Gastrocnemius medialis (tissue), 4 donors: ENCODE measurements at regions not wholly inside any gene's neighbourhood (a gene's known extent, or its start where the extent isn't known, plus 50 kb on each side); places are given as distances from the start of the nearest gene placed in this dataset.

ENCODE experiments used
- ATAC-seq, 2 donors: fragments of 150-250 bp; one replicate each; pipeline ENCODE4 v1.9.1; 2016
- DNase-seq, 2 donors: peaks; one replicate each; pipeline ENCODE4 v3.0.0-alpha.2; 2019
- H3K27ac ChIP-seq, 4 donors: fragments of 200-600 bp; sonication (generic); 1 replicate in 1 of 4; 2 replicates in 3 of 4; pipeline ENCODE4 v1.5.1; 2016 to 2018; ENCODE audit warnings: mild to moderate bottlenecking in 2 of 4, moderate library complexity in 1 of 4
- H3K27me3 ChIP-seq, 3 donors: fragments of 200-600 bp; sonication (generic) in 2 of 3; 1 replicate in 1 of 3; 2 replicates in 2 of 3; pipeline versions ENCODE4 v1.5.1 to v1.6.0; 2016 to 2019; ENCODE audit warnings: mild to moderate bottlenecking in 1 of 3, moderate library complexity in 1 of 3
- H3K36me3 ChIP-seq, 2 donors: fragments of 200-600 bp; sonication (generic) in 1 of 2; one replicate each; pipeline ENCODE4 v1.5.1; 2017 to 2018
- H3K4me1 ChIP-seq, 2 donors: fragments of 200-600 bp; sonication (generic) in 1 of 2; one replicate each; pipeline ENCODE4 v1.5.1; 2016 to 2017; ENCODE audit warnings: mild to moderate bottlenecking in 2 of 2
- H3K4me3 ChIP-seq, 4 donors: fragments of 200-600 bp; sonication (generic) in 3 of 4; 1 replicate in 1 of 4; 2 replicates in 3 of 4; pipeline ENCODE4 v1.5.1; 2016 to 2019; ENCODE audit warnings: mild to moderate bottlenecking in 2 of 4
- H3K9me3 ChIP-seq, 3 donors: fragments of 200-600 bp; sonication (generic) in 2 of 3; 1 replicate in 1 of 3; 2 replicates in 2 of 3; pipeline ENCODE4 v1.5.1; 2016 to 2019
- POLR2A ChIP-seq, 2 donors: fragments of 450-650 bp; IDR thresholded peaks; one replicate each; pipeline ENCODE4 v1.6.1; 2017; ENCODE audit warnings: antibody characterized with exemption in 2 of 2, mild to moderate bottlenecking in 2 of 2, moderate library complexity in 2 of 2
- in situ Hi-C, 4 donors: fragments of 200-750 bp; cut with MboI; loops; one replicate each; pipeline versions ENCODE4 v1.15.0 to v1.8.0; 2017; ENCODE audit warnings: low sequenced_read_pairs in 4 of 4
- intact Hi-C: fragments of 100-400 bp; cut with DNase I; formaldehyde crosslinking; loops from one replicate; pipeline ENCODE4 v1.15.1; 2023; ENCODE audit warnings: low total_unique reads
- TF ChIP-seq, protein P1 (sequence below), 5 experiments: fragments of 450-650 bp in 3 of 5; fragments of 200-600 bp in 2 of 5; sonication (generic) in 2 of 5; IDR thresholded peaks in 4 of 5; conservative IDR thresholded peaks in 1 of 5; 1 replicate in 4 of 5; 2 replicates in 1 of 5; pipeline ENCODE4 v1.5.1; 2016 to 2019; ENCODE audit warnings: antibody characterized with exemption in 5 of 5, mild to moderate bottlenecking in 3 of 5, moderate library complexity in 3 of 5

GRCh38 chr4:54586320-54586955 is 71.3 kb upstream of the KIT start:
- no peaks in the 10 kb centered on the region for H3K36me3 ChIP-seq
- in situ Hi-C loops (no loop called here), intact Hi-C loops (no loop called here)
- no peaks in the 10 kb centered on the region for H3K9me3 ChIP-seq
- H3K4me3 ChIP-seq = no peak overlapping the region
- no peaks in the 10 kb centered on the region for H3K27me3 ChIP-seq
- ATAC-seq (no peak), DNase-seq (no peak)
- no peak overlapping the region for H3K27ac ChIP-seq
- no peaks in the 10 kb centered on the region for H3K4me1 ChIP-seq
- TF ChIP-seq, protein P1, sequence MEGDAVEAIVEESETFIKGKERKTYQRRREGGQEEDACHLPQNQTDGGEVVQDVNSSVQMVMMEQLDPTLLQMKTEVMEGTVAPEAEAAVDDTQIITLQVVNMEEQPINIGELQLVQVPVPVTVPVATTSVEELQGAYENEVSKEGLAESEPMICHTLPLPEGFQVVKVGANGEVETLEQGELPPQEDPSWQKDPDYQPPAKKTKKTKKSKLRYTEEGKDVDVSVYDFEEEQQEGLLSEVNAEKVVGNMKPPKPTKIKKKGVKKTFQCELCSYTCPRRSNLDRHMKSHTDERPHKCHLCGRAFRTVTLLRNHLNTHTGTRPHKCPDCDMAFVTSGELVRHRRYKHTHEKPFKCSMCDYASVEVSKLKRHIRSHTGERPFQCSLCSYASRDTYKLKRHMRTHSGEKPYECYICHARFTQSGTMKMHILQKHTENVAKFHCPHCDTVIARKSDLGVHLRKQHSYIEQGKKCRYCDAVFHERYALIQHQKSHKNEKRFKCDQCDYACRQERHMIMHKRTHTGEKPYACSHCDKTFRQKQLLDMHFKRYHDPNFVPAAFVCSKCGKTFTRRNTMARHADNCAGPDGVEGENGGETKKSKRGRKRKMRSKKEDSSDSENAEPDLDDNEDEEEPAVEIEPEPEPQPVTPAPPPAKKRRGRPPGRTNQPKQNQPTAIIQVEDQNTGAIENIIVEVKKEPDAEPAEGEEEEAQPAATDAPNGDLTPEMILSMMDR (IDR thresholded peaks at IDR 0.05 in 4 of 5, conservative IDR thresholded peaks at IDR 0.05 in 1 of 5) = no peak
- TF ChIP-seq POLR2A (IDR thresholded peaks at IDR 0.05) = no peak

DNA sequence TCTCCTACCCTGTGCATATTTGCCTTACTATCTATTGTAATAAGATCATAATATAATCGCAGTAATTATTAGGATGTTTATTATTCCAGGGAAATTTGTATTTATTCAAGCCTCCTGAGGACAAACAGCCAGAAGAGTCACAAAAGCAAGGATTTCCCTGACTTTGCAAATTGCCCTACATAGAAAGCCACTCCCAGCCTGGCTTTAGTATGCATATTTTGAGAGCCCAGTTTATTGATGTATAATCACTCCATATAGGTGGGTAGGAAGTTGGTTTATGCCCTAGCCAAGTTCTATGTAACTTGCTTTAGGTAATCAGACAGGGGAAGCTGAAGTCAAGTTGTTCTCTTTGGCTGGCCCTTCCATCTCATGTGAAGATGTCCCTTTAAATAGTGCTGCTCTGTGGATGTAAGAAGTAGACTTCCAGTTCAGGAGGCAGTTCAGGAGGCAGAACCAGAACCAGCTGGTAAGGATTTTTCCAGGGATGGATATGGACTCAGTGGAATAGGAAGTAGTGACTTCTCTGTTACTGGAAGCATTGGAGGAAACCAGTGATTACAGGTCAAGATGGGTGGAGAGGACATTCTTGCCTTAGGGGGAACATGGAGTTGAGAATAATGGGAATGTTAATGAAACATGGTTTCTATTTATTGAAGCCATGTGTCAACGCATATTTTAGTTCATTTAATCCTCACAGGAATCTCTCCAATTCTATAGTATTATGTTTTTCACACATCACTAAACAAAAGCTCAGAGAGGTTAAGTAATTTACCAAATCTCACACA is 70.5 kb upstream of the KIT start:
- no peaks in the 10 kb centered on the region for H3K27me3 ChIP-seq
- no peak for TF ChIP-seq POLR2A (IDR thresholded peaks at IDR 0.05)
- TF ChIP-seq, protein P1 (IDR thresholded peaks at IDR 0.05 in 4 of 5, conservative IDR thresholded peaks at IDR 0.05 in 1 of 5) = no peak
- DNase-seq = no peak
- no peak overlapping the region for H3K27ac ChIP-seq
- intact Hi-C loops = no loop called here
- ATAC-seq = no peak
- in situ Hi-C loops = no loop called here
- no peaks in the 10 kb centered on the region for H3K4me1 ChIP-seq
- no peaks in the 10 kb centered on the region for H3K9me3 ChIP-seq
- H3K4me3 ChIP-seq = no peak overlapping the region
- H3K36me3 ChIP-seq = no peaks in the 10 kb centered on the region

DNA sequence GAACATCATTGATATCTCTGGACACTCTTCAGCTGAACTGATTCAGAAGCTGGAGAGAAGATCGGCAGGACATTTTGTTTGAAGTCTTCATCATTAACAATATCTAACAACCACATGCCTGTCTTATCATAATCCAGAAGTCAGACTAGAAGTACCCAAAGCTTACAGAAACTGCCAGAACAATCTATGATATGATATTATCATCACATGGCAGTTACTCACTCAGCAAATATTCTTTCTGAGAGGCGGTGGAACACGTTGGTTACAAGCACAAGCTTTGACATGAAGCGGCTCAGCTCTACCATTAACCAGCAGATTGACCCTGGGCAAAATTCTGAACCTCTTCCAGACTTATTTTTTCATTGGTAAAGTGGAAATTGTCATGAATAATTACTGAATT is 69.4 kb upstream of the KIT start:
- Histone ChIP-seq H3K4me3 (no peak overlapping the region), H3K27ac (no peak overlapping the region), H3K36me3 (no peaks in the 10 kb centered on the region), H3K9me3 (no peaks in the 10 kb centered on the region), H3K4me1 (no peaks in the 10 kb centered on the region), H3K27me3 (no peaks in the 10 kb centered on the region)
- no peak for DNase-seq
- ATAC-seq = no peak
- intact Hi-C loops (no loop called here), in situ Hi-C loops (no loop called here)
- TF ChIP-seq POLR2A (IDR thresholded peaks at IDR 0.05) = no peak
- TF ChIP-seq, protein P1 (IDR thresholded peaks at IDR 0.05 in 4 of 5, conservative IDR thresholded peaks at IDR 0.05 in 1 of 5) = no peak

DNA sequence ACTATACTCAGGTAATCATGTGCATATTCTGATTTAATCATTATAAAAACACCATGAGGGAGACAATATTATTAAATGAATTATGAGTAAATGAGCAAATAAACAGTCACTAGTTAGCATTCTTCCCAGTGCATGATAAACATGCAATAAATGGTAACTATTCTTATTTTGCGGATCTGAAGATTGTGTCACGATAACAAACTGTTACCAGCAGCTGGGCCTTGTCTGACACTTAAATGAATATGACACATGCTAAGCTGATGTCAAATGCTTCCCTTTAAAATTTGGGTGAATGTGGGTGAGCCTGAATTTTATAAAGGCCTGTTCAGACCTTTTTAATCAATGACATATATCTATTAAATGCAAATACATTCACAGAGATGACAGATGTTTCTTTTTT is 68.2 kb upstream of the KIT start:
- H3K9me3 ChIP-seq = no peaks in the 10 kb centered on the region
- intact Hi-C loops = no loop called here
- in situ Hi-C loops = no loop called here
- H3K36me3 ChIP-seq = no peaks in the 10 kb centered on the region
- H3K4me3 ChIP-seq = no peak overlapping the region
- no peak for ATAC-seq
- no peak overlapping the region for H3K27ac ChIP-seq
- no peak for DNase-seq
- H3K27me3 ChIP-seq = no peaks in the 10 kb centered on the region
- H3K4me1 ChIP-seq = no peaks in the 10 kb centered on the region
- no peak for TF ChIP-seq POLR2A (IDR thresholded peaks at IDR 0.05)
- TF ChIP-seq, protein P1 (IDR thresholded peaks at IDR 0.05 in 4 of 5, conservative IDR thresholded peaks at IDR 0.05 in 1 of 5) = no peak
